C4-2B (cell line): ENCODE measurements at regions not wholly inside any gene's neighbourhood (a gene's known extent, or its start where the extent isn't known, plus 50 kb on each side); places are given as distances from the start of the nearest gene placed in this dataset.

ENCODE experiments used
- H3K27ac ChIP-seq: fragments of 450-650 bp; 2 replicates; pipeline ENCODE4 v1.5.1; 2017
- CTCF ChIP-seq: fragments of 450-650 bp; conservative IDR thresholded peaks from 2 replicates; pipeline ENCODE4 v1.5.1; 2017; ENCODE audit warnings: mild to moderate bottlenecking
- ZFX ChIP-seq: fragments of 450-650 bp; IDR thresholded peaks from 2 replicates; pipeline ENCODE4 v1.6.1; 2017

DNA sequence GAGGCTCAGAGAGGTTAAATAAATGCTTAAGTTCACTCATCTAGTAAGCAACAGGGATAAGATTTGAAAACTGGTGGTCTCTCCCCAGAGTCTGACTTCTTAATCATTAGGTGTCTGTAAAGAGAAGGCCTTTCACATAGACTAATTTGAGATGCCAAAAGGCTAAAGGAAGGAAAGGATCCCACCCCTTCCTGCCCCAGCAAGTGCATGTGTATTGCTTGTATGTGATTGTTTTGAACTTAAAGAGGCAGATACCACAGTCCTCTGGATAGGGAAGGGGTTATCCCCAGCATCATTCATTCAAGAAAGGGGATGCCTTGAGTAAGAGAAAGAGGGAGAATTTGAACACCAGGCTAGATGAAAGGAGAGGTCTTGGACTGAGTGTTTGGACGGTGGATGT, 192.0 kb downstream of the OGFRL1 start:
- no peak for TF ChIP-seq ZFX
- TF ChIP-seq CTCF = no peak
- no peak overlapping the region for H3K27ac ChIP-seq

DNA sequence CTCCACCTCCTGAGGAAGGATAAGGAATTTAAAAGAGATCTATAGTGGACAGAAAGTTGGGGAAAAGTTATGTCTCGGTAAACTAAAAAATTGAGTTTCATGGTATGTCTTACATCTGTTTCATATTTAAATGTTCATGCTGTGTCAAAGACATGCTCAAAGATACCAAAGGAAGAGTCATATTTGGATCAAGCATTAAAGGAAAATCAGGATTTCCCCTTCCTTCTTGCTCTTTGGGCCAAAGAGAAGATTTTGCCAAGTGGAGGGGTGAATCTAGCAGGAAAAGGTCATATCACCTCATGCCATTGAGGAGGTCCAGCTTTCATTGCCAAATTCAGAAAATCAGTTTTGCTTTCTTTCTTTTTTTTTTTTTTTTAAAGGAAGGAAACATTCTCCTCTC, 192.4 kb downstream of the OGFRL1 start:
- TF ChIP-seq CTCF (no peak), ZFX (no peak)
- H3K27ac ChIP-seq = no peak overlapping the region

GRCh38 chr6:71481801-71482200, 193.2 kb downstream of the OGFRL1 start:
- no peak for TF ChIP-seq CTCF
- TF ChIP-seq ZFX = no peak
- no peak overlapping the region for H3K27ac ChIP-seq

- no peak overlapping the region for H3K27ac ChIP-seq
- TF ChIP-seq ZFX (no peak), CTCF (peak; percentile 24)
Observed at GRCh38 chr6:71482742-71483141, 194.1 kb downstream of the OGFRL1 start.

DNA sequence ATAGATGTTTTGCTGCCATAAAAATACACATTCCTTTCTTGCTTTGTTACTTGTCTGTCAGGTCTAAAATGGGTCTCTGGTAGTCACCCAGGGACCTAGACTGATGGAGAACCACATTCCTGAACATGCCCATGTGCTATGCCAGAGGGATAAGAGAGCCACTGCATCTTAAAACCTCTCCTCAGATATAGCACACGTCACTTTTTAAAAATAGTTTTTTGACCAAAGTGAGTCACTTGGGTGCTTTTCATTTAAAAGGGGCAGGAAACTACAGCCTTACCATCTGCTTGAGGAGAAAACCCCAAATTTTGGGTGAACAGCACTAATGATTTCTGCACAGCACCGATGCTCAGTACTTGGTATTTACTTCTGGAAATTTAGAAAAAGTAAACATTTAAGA, 197.8 kb downstream of the OGFRL1 start:
- H3K27ac ChIP-seq = no peak overlapping the region
- no peak for TF ChIP-seq ZFX
- TF ChIP-seq CTCF = no peak

- no peak for TF ChIP-seq ZFX
- TF ChIP-seq CTCF = no peak
- H3K27ac ChIP-seq = no peak overlapping the region
Observed at GRCh38 chr6:71488186-71488585, 199.6 kb downstream of the OGFRL1 start.

- no peak overlapping the region for H3K27ac ChIP-seq
- TF ChIP-seq ZFX = no peak
Observed at GRCh38 chr6:71489736-71490135, 201.1 kb downstream of the OGFRL1 start.

- TF ChIP-seq ZFX (no peak), CTCF (no peak)
- no peak overlapping the region for H3K27ac ChIP-seq
Observed at GRCh38 chr6:71490876-71491275, 202.3 kb downstream of the OGFRL1 start.
